ENCODE measurements at regions not wholly inside any gene's neighbourhood (a gene's known extent, or its start where the extent isn't known, plus 50 kb on each side); places are given as distances from the start of the nearest gene placed in this dataset.
"Not testable (repeated sequence)": the region's sequence is repeated elsewhere in the genome, so short reads cannot be mapped to it uniquely, and the experiment has no call there.

DNA sequence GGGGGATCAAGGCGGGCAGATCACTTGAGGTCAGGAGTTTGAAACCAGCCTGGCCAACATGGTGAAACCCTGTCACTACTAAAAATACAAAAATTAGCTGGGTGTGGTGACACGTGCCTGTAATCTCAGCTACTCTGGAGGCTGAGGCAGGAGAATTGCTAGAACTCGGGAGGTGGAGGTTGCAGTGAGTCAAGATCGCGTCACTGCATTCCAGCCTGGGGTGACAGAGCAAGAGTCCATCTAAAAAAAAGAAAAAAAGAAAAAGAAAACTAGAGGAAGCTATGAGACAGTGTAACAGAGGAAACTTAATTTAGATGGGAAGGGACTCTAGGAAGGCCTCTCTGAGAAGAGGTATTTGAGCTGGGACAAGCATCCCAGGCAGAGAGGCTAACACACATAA, 109.9 kb upstream of the SRSF6 start:
- not testable (repeated sequence) for H3K27me3 ChIP-seq (ENCODE audit: insufficient read depth, low read depth, low read length); H3F3A ChIP-seq (ENCODE audit: insufficient read depth, low read length, poor library complexity, severe bottlenecking); H3K9me3 ChIP-seq (ENCODE audit: low read length); H3K79me2 ChIP-seq (replicated peaks; ENCODE audit: insufficient read depth, low read length); H3K9me2 ChIP-seq (ENCODE audit: insufficient read depth, low read length); H3K36me3 ChIP-seq (ENCODE audit: insufficient read depth, low read length); H3K4me2 ChIP-seq (ENCODE audit: low read length); H2AFZ ChIP-seq (ENCODE audit: low read depth, low read length); H3K27ac ChIP-seq (ENCODE audit: low read length); H3K9ac ChIP-seq (ENCODE audit: low read length); H3K4me3 ChIP-seq (ENCODE audit: low read length); H4K20me1 ChIP-seq (ENCODE audit: insufficient read depth)

DNA sequence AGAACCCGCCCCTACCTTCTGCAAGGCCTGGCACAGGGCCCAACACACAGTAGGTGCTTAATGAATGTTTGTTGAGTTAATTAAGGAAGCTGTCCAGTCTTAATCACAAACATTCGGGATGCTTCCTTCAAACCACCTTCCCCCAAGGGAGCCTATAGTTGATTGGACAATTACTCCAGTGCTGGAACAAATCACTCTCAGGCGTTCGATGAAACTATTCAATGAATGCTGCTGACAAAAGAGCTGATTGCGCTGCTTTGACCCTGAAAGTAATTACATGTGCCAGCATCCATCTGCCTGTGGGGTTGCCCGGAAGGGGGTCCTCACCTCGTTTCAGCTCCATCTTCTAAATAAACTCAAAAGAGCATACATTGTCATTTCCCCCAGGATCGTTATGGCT, 112.0 kb upstream of the SRSF6 start:
- Histone ChIP-seq H3K36me3 (ENCODE audit: insufficient read depth, low read length) (no peaks in the 10 kb centered on the region), H3K79me2 (replicated peaks; ENCODE audit: insufficient read depth, low read length) (no peaks in the 10 kb centered on the region)
- TF ChIP-seq EZH2 (IDR thresholded peaks at IDR 0.05; ENCODE audit: borderline replicate concordance, insufficient read depth, low read length, poor library complexity, severe bottlenecking), result no peak
- no peak for TF ChIP-seq RAD21 (conservative IDR thresholded peaks at IDR 0.05)
- TF ChIP-seq, protein P1, sequence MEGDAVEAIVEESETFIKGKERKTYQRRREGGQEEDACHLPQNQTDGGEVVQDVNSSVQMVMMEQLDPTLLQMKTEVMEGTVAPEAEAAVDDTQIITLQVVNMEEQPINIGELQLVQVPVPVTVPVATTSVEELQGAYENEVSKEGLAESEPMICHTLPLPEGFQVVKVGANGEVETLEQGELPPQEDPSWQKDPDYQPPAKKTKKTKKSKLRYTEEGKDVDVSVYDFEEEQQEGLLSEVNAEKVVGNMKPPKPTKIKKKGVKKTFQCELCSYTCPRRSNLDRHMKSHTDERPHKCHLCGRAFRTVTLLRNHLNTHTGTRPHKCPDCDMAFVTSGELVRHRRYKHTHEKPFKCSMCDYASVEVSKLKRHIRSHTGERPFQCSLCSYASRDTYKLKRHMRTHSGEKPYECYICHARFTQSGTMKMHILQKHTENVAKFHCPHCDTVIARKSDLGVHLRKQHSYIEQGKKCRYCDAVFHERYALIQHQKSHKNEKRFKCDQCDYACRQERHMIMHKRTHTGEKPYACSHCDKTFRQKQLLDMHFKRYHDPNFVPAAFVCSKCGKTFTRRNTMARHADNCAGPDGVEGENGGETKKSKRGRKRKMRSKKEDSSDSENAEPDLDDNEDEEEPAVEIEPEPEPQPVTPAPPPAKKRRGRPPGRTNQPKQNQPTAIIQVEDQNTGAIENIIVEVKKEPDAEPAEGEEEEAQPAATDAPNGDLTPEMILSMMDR (IDR thresholded peaks at IDR 0.05; ENCODE audit: poor library complexity, severe bottlenecking), result no peak
- TF ChIP-seq POLR2AphosphoS5 (IDR thresholded peaks at IDR 0.05), result no peak
- no peak for TF ChIP-seq MXI1 (conservative IDR thresholded peaks at IDR 0.05; ENCODE audit: poor library complexity, severe bottlenecking)
- no peak for TF ChIP-seq EP300 (conservative IDR thresholded peaks at IDR 0.05; ENCODE audit: poor library complexity, severe bottlenecking)
- TF ChIP-seq REST (IDR thresholded peaks at IDR 0.05; ENCODE audit: borderline replicate concordance), result no peak
- no peak for TF ChIP-seq SMC3 (conservative IDR thresholded peaks at IDR 0.05; ENCODE audit: poor library complexity)
- no peak for TF ChIP-seq TAF1 (IDR thresholded peaks at IDR 0.05; ENCODE audit: low read depth)

GRCh38 chr20:43341511-43341910, 116.2 kb upstream of the SRSF6 start:
- TF ChIP-seq, protein P1 (IDR thresholded peaks at IDR 0.05; ENCODE audit: poor library complexity, severe bottlenecking), result no peak
- TF ChIP-seq EP300 (conservative IDR thresholded peaks at IDR 0.05; ENCODE audit: poor library complexity, severe bottlenecking) (no peak), MXI1 (conservative IDR thresholded peaks at IDR 0.05; ENCODE audit: poor library complexity, severe bottlenecking) (no peak), TAF1 (IDR thresholded peaks at IDR 0.05; ENCODE audit: low read depth) (no peak), EZH2 (IDR thresholded peaks at IDR 0.05; ENCODE audit: borderline replicate concordance, insufficient read depth, low read length, poor library complexity, severe bottlenecking) (no peak), POLR2AphosphoS5 (IDR thresholded peaks at IDR 0.05) (no peak), REST (IDR thresholded peaks at IDR 0.05; ENCODE audit: borderline replicate concordance) (no peak)
- no peaks in the 10 kb centered on the region for H4K20me1 ChIP-seq (ENCODE audit: insufficient read depth)

More for the DNA sequence above, 112.0 kb upstream of the SRSF6 start:
- Histone ChIP-seq H3K27me3 (ENCODE audit: insufficient read depth, low read depth, low read length) (no peaks in the 10 kb centered on the region), H4K20me1 (ENCODE audit: insufficient read depth) (no peaks in the 10 kb centered on the region), H3K9me2 (ENCODE audit: insufficient read depth, low read length) (no peaks in the 10 kb centered on the region), H3K9me3 (ENCODE audit: low read length) (peaks cover 6% of the 10 kb centered on the region), H3F3A (ENCODE audit: insufficient read depth, low read length, poor library complexity, severe bottlenecking) (no peaks in the 10 kb centered on the region), H3K4me2 (ENCODE audit: low read length) (no peak overlapping the region), H2AFZ (ENCODE audit: low read depth, low read length) (no peak overlapping the region), H3K27ac (ENCODE audit: low read length) (no peak overlapping the region), H3K4me3 (ENCODE audit: low read length) (no peak overlapping the region), H3K9ac (ENCODE audit: low read length) (no peak overlapping the region)

More at GRCh38 chr20:43341511-43341910, 116.2 kb upstream of the SRSF6 start:
- Histone ChIP-seq H3K4me2 (ENCODE audit: low read length) (no peak overlapping the region), H3K9me3 (ENCODE audit: low read length) (peaks cover 6% of the 10 kb centered on the region), H3K36me3 (ENCODE audit: insufficient read depth, low read length) (no peaks in the 10 kb centered on the region), H3K9ac (ENCODE audit: low read length) (no peak overlapping the region), H3K27me3 (ENCODE audit: insufficient read depth, low read depth, low read length) (no peaks in the 10 kb centered on the region), H3K79me2 (replicated peaks; ENCODE audit: insufficient read depth, low read length) (no peaks in the 10 kb centered on the region), H3K9me2 (ENCODE audit: insufficient read depth, low read length) (no peaks in the 10 kb centered on the region), H3K27ac (ENCODE audit: low read length) (no peak overlapping the region), H3K4me3 (ENCODE audit: low read length) (no peak overlapping the region), H2AFZ (ENCODE audit: low read depth, low read length) (no peak overlapping the region), H3F3A (ENCODE audit: insufficient read depth, low read length, poor library complexity, severe bottlenecking) (no peaks in the 10 kb centered on the region)

Data from neural cell (in vitro differentiated cells).